A549 (cell line): ENCODE measurements at regions not wholly inside any gene's neighbourhood (a gene's known extent, or its start where the extent isn't known, plus 50 kb on each side); places are given as distances from the start of the nearest gene placed in this dataset.
"Not testable (repeated sequence)": the region's sequence is repeated elsewhere in the genome, so short reads cannot be mapped to it uniquely, and the experiment has no call there.

Experiments
- ATAC-seq, 2 experiments: fragments of 200-7000 bp in 1 of 2; fragments of >200 bp in 1 of 2; cut with Nextera tagmentation in 1 of 2; cut with Tn5 transposase in 1 of 2; 3 replicates each; pipeline versions ENCODE4 v1.8.0 to v1.9.1; 2018 to 2020; ENCODE audit warnings: mild to moderate bottlenecking in 1 of 2, moderate library complexity in 1 of 2
- CTCF ChIA-PET: fragments of 300-600 bp; sonication (Branson Sonifier 250); formaldehyde crosslinking; extraction: SDS; loops from one replicate; lab custom pipeline; 2021; ENCODE audit warnings: antibody characterized with exemption, inconsistent platforms; lab: Yijun Ruan, JAX
- POLR2A ChIA-PET: fragments of 350-600 bp; formaldehyde crosslinking; extraction: SDS; loops from one replicate; lab custom pipeline; 2021; ENCODE audit warnings: antibody characterized with exemption, inconsistent platforms; lab: Yijun Ruan, JAX
- DNase-seq, 2 experiments: peaks; one replicate each; pipeline versions ENCODE4 v3.0.0 to v3.0.0-alpha.2; 2011 to 2016; ENCODE audit warnings: low read depth in 1 of 2, low spot score in 1 of 2
- FAIRE-seq: peaks from 2 replicates; lab custom pipeline; 2011; peaks lifted over from hg19 to GRCh38; lab: Jason Lieb, UNC
- H3K27ac ChIP-seq, 2 experiments: fragments of >200 bp; sonication (Bioruptor Twin); formaldehyde crosslinking; 3 replicates each; pipeline ENCODE4 v1.5.1; 2016 to 2017
- H3K4me1 ChIP-seq: fragments of >200 bp; sonication (Bioruptor Twin); formaldehyde crosslinking; 3 replicates; pipeline ENCODE4 v1.6.1; 2016
- H3K4me2 ChIP-seq: fragments of >200 bp; sonication (Bioruptor Twin); formaldehyde crosslinking; 3 replicates; pipeline ENCODE4 v1.6.1; 2016
- H3K4me3 ChIP-seq: fragments of >200 bp; sonication (Bioruptor Twin); formaldehyde crosslinking; 3 replicates; pipeline ENCODE4 v1.5.1; 2016
- H3K9me3 ChIP-seq: fragments of >200 bp; sonication (Bioruptor Twin); formaldehyde crosslinking; 3 replicates; pipeline ENCODE4 v1.6.1; 2016
- ATOH8 ChIP-seq: fragments of 250-450 bp; sonication (Bioruptor Pico); IDR thresholded peaks from 2 replicates; pipeline ENCODE4 v1.5.0; 2020; ENCODE audit warnings: low read depth, mild to moderate bottlenecking, moderate library complexity
- BHLHE40 ChIP-seq: IDR thresholded peaks from 2 replicates; pipeline ENCODE4 v1.6.1; 2012; ENCODE audit warnings: low read depth, low read length, inconsistent platforms
- CBX8 ChIP-seq: fragments of 200-600 bp; sonication (generic); IDR thresholded peaks from 2 replicates; pipeline ENCODE4 v1.6.1; 2016
- CHD2 ChIP-seq: fragments of 150-350 bp; IDR thresholded peaks from 2 replicates; pipeline ENCODE4 v1.6.1; 2014; ENCODE audit warnings: low read length; ENCODE audit not compliant: partially characterized antibody
- CTCF ChIP-seq: fragments of >200 bp; sonication (Bioruptor Twin); formaldehyde crosslinking; IDR thresholded peaks from 3 replicates; pipeline ENCODE4 v1.5.1; 2016
- EHF ChIP-seq: fragments of 250-450 bp; sonication (Bioruptor Pico); IDR thresholded peaks from 2 replicates; pipeline ENCODE4 v1.5.0; 2020; ENCODE audit warnings: mild to moderate bottlenecking
- EP300 ChIP-seq, 2 experiments: fragments of >200 bp; sonication (Bioruptor Twin); formaldehyde crosslinking; IDR thresholded peaks; 2 replicates in 1 of 2; 3 replicates in 1 of 2; pipeline ENCODE4 v1.6.1; 2016 to 2017
- ESRRA ChIP-seq: fragments of 150-350 bp; IDR thresholded peaks from 2 replicates; pipeline ENCODE4 v1.6.1; 2014; ENCODE audit warnings: mild to moderate bottlenecking, low read length, borderline replicate concordance
- FOSL2 ChIP-seq, 2 experiments: fragments of 450-650 bp in 1 of 2; fragments of >200 bp in 1 of 2; sonication (Bioruptor Twin) in 1 of 2; formaldehyde crosslinking; IDR thresholded peaks; 2 replicates each; pipeline versions ENCODE4 v1.5.0 to v1.6.1; 2016 to 2020; ENCODE audit warnings: mild to moderate bottlenecking in 1 of 2, moderate library complexity in 1 of 2
- HDAC2 ChIP-seq: fragments of 200-600 bp; sonication (generic); IDR thresholded peaks from 2 replicates; pipeline ENCODE4 v1.6.1; 2016
- HEYL ChIP-seq: fragments of 250-450 bp; sonication (Bioruptor Pico); IDR thresholded peaks from 2 replicates; pipeline ENCODE4 v1.8.0; 2021; ENCODE audit warnings: mild to moderate bottlenecking, moderate library complexity
- HMGXB4 ChIP-seq: fragments of 250-450 bp; sonication (Bioruptor Pico); IDR thresholded peaks from 2 replicates; pipeline ENCODE4 v1.5.0; 2021; ENCODE audit warnings: mild to moderate bottlenecking, moderate library complexity, borderline replicate concordance
- HOXB5 ChIP-seq: fragments of 250-450 bp; sonication (Bioruptor Pico); IDR thresholded peaks from 2 replicates; pipeline ENCODE4 v1.5.0; 2020; ENCODE audit warnings: mild to moderate bottlenecking, moderate library complexity
- KDM1A ChIP-seq: fragments of 200-600 bp; sonication (generic); IDR thresholded peaks from 2 replicates; pipeline ENCODE4 v1.6.1; 2016; ENCODE audit warnings: low read depth, mild to moderate bottlenecking
- PHF8 ChIP-seq: fragments of 200-600 bp; sonication (generic); IDR thresholded peaks from 2 replicates; pipeline ENCODE4 v1.6.1; 2016; ENCODE audit warnings: low read depth, mild to moderate bottlenecking, antibody characterized with exemption, moderate library complexity, borderline replicate concordance
- POLR2A ChIP-seq: IDR thresholded peaks from 2 replicates; pipeline ENCODE4 v1.6.1; 2012; ENCODE audit warnings: mild to moderate bottlenecking, low read length
- POLR2AphosphoS2 ChIP-seq: conservative IDR thresholded peaks from 2 replicates; pipeline ENCODE4 v1.6.1; 2012; ENCODE audit warnings: low read length, improper control_type of control experiment, inconsistent platforms
- REST ChIP-seq: fragments of 200-600 bp; sonication (generic); IDR thresholded peaks from 2 replicates; pipeline ENCODE4 v1.6.1; 2016; ENCODE audit warnings: antibody characterized with exemption, mild to moderate bottlenecking, moderate library complexity
- RNF2 ChIP-seq: fragments of 200-600 bp; sonication (generic); IDR thresholded peaks from 2 replicates; pipeline ENCODE4 v1.6.1; 2016; ENCODE audit warnings: low read depth, mild to moderate bottlenecking, antibody characterized with exemption, moderate library complexity, borderline replicate concordance
- USF2 ChIP-seq: fragments of 450-650 bp; IDR thresholded peaks from 2 replicates; pipeline ENCODE4 v1.6.1; 2014; ENCODE audit warnings: antibody characterized with exemption
- WGBS: methylation state at CpG from one replicate; pipeline ENCODE4 v1.1.6; 2017; ENCODE audit errors: missing lambda C conversion rate; 5-methylcytosine and 5-hydroxymethylcytosine counted together

- Histone ChIP-seq H3K4me1 (no peaks in the 10 kb centered on the region), H3K4me3 (no peak overlapping the region), H3K9me3 (no peaks in the 10 kb centered on the region), H3K4me2 (no peak overlapping the region), H3K27ac (no peak overlapping the region)
- ATAC-seq = no peak
- TF ChIP-seq CHD2 = no peak
- CTCF ChIA-PET = interaction anchor here (2.3 kb wide), 1 partner anchor 480 kb away, joined by 5 read pairs; no protein-coding TSS in a partner anchor
- FAIRE-seq = no peak
- no peak for DNase-seq
- POLR2A ChIA-PET = no interaction called here
- 37% methylated on average over 1 of the region's 1 CpG for WGBS
Measured at GRCh38 chr14:37711356-37711830, 116.0 kb downstream of the TTC6 start.

- no peaks in the 10 kb centered on the region for H3K9me3 ChIP-seq
- CTCF ChIA-PET = interaction anchor here (2.3 kb wide), 1 partner anchor 481 kb away, joined by 5 read pairs; no protein-coding TSS in a partner anchor
- ATAC-seq (no peak), FAIRE-seq (no peak), DNase-seq (no peak)
- 48% methylated on average over 5 of the region's 5 CpGs for WGBS
- POLR2A ChIA-PET = no interaction called here
- TF ChIP-seq CBX8 (no peak), POLR2AphosphoS2 (no peak), EHF (CRISPR knock-in tag) (no peak), ATOH8 (CRISPR knock-in tag) (no peak), HEYL (no peak), RNF2 (no peak), USF2 (no peak), CTCF (no peak), HOXB5 (no peak), HMGXB4 (CRISPR knock-in tag) (no peak), EP300 (IDR thresholded peaks at IDR 0.05) (no peak)
- no peaks in the 10 kb centered on the region for H3K4me1 ChIP-seq
- H3K27ac ChIP-seq = no peak overlapping the region
- no peak overlapping the region for H3K4me3 ChIP-seq
- no peak overlapping the region for H3K4me2 ChIP-seq
Measured at GRCh38 chr14:37711831-37712475, 116.5 kb downstream of the TTC6 start.

GRCh38 chr14:37712476-37712860, 117.0 kb downstream of the TTC6 start:
- H3K27ac ChIP-seq, H3K4me2 ChIP-seq, H3K4me1 ChIP-seq, FAIRE-seq, ATAC-seq, H3K4me3 ChIP-seq, H3K9me3 ChIP-seq, DNase-seq, POLR2A ChIA-PET: not testable (repeated sequence)
- CTCF ChIA-PET = interaction anchor here (1.0 to 2.3 kb wide), 3 partner anchors 162 to 1155 kb away, joined by 3 to 12 read pairs (median 5); no protein-coding TSS in a partner anchor
- WGBS = 78% methylated on average over 3 of the region's 3 CpGs

- ATAC-seq = no peak
- no peak for FAIRE-seq
- DNase-seq = no peak
- no peaks in the 10 kb centered on the region for H3K9me3 ChIP-seq
- no peak overlapping the region for H3K27ac ChIP-seq
- no peak overlapping the region for H3K4me2 ChIP-seq
- no peak overlapping the region for H3K4me3 ChIP-seq
- WGBS = 53% methylated on average over 3 of the region's 3 CpGs
- POLR2A ChIA-PET = no interaction called here
- CTCF ChIA-PET = interaction anchor here (1.0 to 2.3 kb wide), 3 partner anchors 162 to 1154 kb away, joined by 3 to 12 read pairs (median 5); no protein-coding TSS in a partner anchor
- no peaks in the 10 kb centered on the region for H3K4me1 ChIP-seq
- TF ChIP-seq BHLHE40 (no peak), REST (no peak), KDM1A (no peak), POLR2A (no peak), HDAC2 (no peak), HEYL (no peak), FOSL2 (IDR thresholded peaks at IDR 0.05) (no peak), FOSL2 (CRISPR knock-in tag; IDR thresholded peaks at IDR 0.05) (no peak), PHF8 (no peak), ESRRA (no peak)
Measured at GRCh38 chr14:37712976-37713431, 117.6 kb downstream of the TTC6 start.
